B cell (primary cell): ENCODE measurements at regions not wholly inside any gene's neighbourhood (a gene's known extent, or its start where the extent isn't known, plus 50 kb on each side); places are given as distances from the start of the nearest gene placed in this dataset.

Source experiments
- CTCF ChIP-seq: fragments of 200-600 bp; IDR thresholded peaks from one replicate; pipeline ENCODE4 v1.8.0; 2022; ENCODE audit warnings: antibody characterized with exemption, mild to moderate bottlenecking
- EZH2 ChIP-seq: IDR thresholded peaks from 2 replicates; pipeline ENCODE4 v1.6.1; 2012; ENCODE audit warnings: borderline replicate concordance, low read depth, mild to moderate bottlenecking, moderate library complexity, low read length; ENCODE audit not compliant: insufficient read depth, poor library complexity, severe bottlenecking

GRCh38 chr5:6125781-6126180 lies 252.6 kb downstream of the MED10 start:
- no peak for TF ChIP-seq CTCF
- no peak for TF ChIP-seq EZH2
